ENCODE measurements at regions not wholly inside any gene's neighbourhood (a gene's known extent, or its start where the extent isn't known, plus 50 kb on each side); places are given as distances from the start of the nearest gene placed in this dataset.

GRCh38 chr3:116963802-116964201 lies 254.2 kb downstream of the TUSC7 start:
- no peak for DNase-seq
- Histone ChIP-seq H3K9me3 (no peaks in the 10 kb centered on the region), H3K27ac (no peak overlapping the region), H3K4me1 (no peaks in the 10 kb centered on the region), H3K27me3 (no peaks in the 10 kb centered on the region), H3K36me3 (no peaks in the 10 kb centered on the region), H3K4me3 (no peak overlapping the region)
- TF ChIP-seq CTCF (IDR thresholded peaks at IDR 0.05) (no peak), POLR2A (IDR thresholded peaks at IDR 0.05) (no peak)

- no peak for TF ChIP-seq POLR2A (IDR thresholded peaks at IDR 0.05)
- TF ChIP-seq CTCF (IDR thresholded peaks at IDR 0.05): no peak
- DNase-seq: no peak
- Histone ChIP-seq H3K4me1 (no peaks in the 10 kb centered on the region), H3K36me3 (no peaks in the 10 kb centered on the region), H3K9me3 (no peaks in the 10 kb centered on the region), H3K4me3 (no peak overlapping the region), H3K27ac (no peak overlapping the region), H3K27me3 (no peaks in the 10 kb centered on the region)
These were observed 257.1 kb downstream of the TUSC7 start for GRCh38 chr3:116966649-116967048.

GRCh38 chr3:116969135-116969534 lies 259.6 kb downstream of the TUSC7 start:
- DNase-seq: no peak
- Histone ChIP-seq H3K27ac (no peak overlapping the region), H3K36me3 (no peaks in the 10 kb centered on the region), H3K9me3 (no peaks in the 10 kb centered on the region), H3K27me3 (no peaks in the 10 kb centered on the region), H3K4me1 (no peaks in the 10 kb centered on the region), H3K4me3 (no peak overlapping the region)
- no peak for TF ChIP-seq POLR2A (IDR thresholded peaks at IDR 0.05)
- no peak for TF ChIP-seq CTCF (IDR thresholded peaks at IDR 0.05)

- H3K4me3 ChIP-seq: no peak overlapping the region
- no peak overlapping the region for H3K27ac ChIP-seq
- H3K4me1 ChIP-seq: no peaks in the 10 kb centered on the region
- TF ChIP-seq CTCF (IDR thresholded peaks at IDR 0.05) (no peak), POLR2A (IDR thresholded peaks at IDR 0.05) (no peak)
- no peaks in the 10 kb centered on the region for H3K9me3 ChIP-seq
- no peaks in the 10 kb centered on the region for H3K27me3 ChIP-seq
- H3K36me3 ChIP-seq: no peaks in the 10 kb centered on the region
- DNase-seq: no peak
These were observed 260.1 kb downstream of the TUSC7 start for GRCh38 chr3:116969646-116970045.

GRCh38 chr3:116971531-116971930 lies 262.0 kb downstream of the TUSC7 start:
- DNase-seq: no peak
- no peaks in the 10 kb centered on the region for H3K27me3 ChIP-seq
- no peak for TF ChIP-seq CTCF (IDR thresholded peaks at IDR 0.05)
- no peak for TF ChIP-seq POLR2A (IDR thresholded peaks at IDR 0.05)
- H3K9me3 ChIP-seq: no peaks in the 10 kb centered on the region
- no peak overlapping the region for H3K4me3 ChIP-seq
- no peak overlapping the region for H3K27ac ChIP-seq
- H3K4me1 ChIP-seq: no peaks in the 10 kb centered on the region
- no peaks in the 10 kb centered on the region for H3K36me3 ChIP-seq

GRCh38 chr3:116974702-116975101 lies 265.1 kb downstream of the TUSC7 start:
- DNase-seq: no peak
- Histone ChIP-seq H3K27me3 (no peaks in the 10 kb centered on the region), H3K36me3 (no peaks in the 10 kb centered on the region), H3K4me3 (no peak overlapping the region), H3K4me1 (no peaks in the 10 kb centered on the region), H3K27ac (no peak overlapping the region), H3K9me3 (no peaks in the 10 kb centered on the region)
- TF ChIP-seq CTCF (IDR thresholded peaks at IDR 0.05) (no peak), POLR2A (IDR thresholded peaks at IDR 0.05) (no peak)

Measured in Peyer's patch (tissue), 4 donors.